ENCODE measurements at regions not wholly inside any gene's neighbourhood (a gene's known extent, or its start where the extent isn't known, plus 50 kb on each side); places are given as distances from the start of the nearest gene placed in this dataset.

- no peak for TF ChIP-seq POLR2AphosphoS5 (IDR thresholded peaks at IDR 0.05)
- TF ChIP-seq CTCF (IDR thresholded peaks at IDR 0.05) = no peak
- TF ChIP-seq POLR2A (IDR thresholded peaks at IDR 0.05) = no peak
- no peak for TF ChIP-seq EP300 (IDR thresholded peaks at IDR 0.05)
These were observed 1376.4 kb downstream of the TBC1D22A start for GRCh38 chr22:48138855-48139254.
